GM21515 (cell line): ENCODE measurements at regions not wholly inside any gene's neighbourhood (a gene's known extent, or its start where the extent isn't known, plus 50 kb on each side); places are given as distances from the start of the nearest gene placed in this dataset.
A peak's percentile ranks its signal among the peaks of the same experiment; 100 is the strongest.
"Not testable (repeated sequence)": the region's sequence is repeated elsewhere in the genome, so short reads cannot be mapped to it uniquely, and the experiment has no call there.

Experiments used
- ATAC-seq: cut with Tn5 transposase; IDR thresholded peaks from one replicate; pipeline ENCODE4 v1.9.1; 2021; ENCODE audit not compliant: unreplicated experiment

GRCh38 chr7:55299273-55299967 is 65.7 kb upstream of the LANCL2 start:
- no peak for ATAC-seq

DNA sequence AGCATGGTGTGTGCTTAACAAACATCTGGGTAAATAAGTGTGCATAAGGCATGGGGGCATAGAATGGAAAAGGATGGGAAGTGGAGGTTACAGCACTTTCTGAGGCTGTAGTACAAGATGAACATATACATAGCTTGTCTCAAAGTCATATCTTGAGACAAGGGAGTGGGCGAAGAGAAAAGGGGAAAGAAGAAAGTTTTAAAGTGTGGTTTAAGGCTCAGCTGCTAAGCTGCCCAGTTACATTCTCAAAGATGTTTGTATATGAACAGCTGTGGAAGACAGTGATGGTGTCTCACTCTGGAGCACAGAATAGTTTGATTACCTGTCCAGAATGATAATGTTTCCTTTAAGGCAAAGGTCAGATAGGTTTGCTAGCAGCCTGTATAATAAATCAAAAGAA is 61.9 kb upstream of the LANCL2 start:
- no peak for ATAC-seq

DNA sequence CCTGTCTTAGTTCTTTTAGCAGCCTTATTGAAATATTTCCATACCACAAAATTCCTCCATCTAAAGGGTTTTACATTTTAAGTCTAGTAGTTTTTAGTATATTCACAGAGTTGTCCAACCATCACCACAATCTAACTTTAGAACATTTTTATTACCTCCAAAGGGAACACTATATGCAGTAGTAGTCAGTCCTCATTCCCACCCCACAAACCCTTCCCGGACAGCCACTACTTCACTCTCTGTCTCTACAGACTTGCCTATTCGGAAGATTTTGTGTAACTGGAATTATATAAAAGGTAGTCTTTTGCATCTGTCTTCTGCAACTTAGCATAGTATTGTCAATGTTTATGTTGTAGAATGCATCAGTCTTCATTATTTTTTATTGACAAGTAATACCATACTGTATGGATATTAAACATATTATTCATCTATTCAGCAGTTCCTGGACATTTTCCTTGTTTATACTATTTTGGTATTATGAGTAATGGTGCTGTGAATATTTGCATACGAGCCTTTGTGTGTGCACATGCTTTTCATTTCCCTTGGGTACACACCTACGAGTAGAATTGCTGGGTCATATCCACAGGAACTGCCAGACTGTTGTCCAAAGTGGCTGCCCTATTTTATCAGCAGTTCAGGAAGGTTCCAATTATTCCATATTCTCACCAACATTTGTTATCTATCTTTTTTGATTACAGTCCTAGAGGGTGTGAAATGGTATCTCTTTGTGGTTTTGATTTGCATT is 60.9 kb upstream of the LANCL2 start:
- ATAC-seq: no peak

GRCh38 chr7:55305135-55305534 is 60.0 kb upstream of the LANCL2 start:
- ATAC-seq: no peak

DNA sequence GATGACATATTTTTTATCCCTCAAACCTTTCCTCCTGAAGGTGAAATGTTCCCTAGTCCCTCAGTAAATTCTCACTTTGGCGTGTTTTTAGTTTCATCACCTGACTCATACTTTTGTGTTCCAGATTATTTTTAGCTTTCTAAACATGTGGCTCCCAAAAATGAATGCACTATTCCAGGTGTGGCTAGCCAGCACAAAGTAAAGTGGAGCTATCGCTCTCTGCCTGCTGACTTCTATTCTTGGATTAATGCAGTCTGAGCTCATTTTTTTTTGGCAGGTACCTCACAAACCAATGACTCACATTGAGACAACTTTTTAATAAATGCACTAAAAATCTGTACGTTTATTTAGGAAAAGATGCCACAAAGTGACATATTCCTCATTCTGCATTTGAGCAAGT is 58.8 kb upstream of the LANCL2 start:
- ATAC-seq: no peak

- no peak for ATAC-seq
Measured at GRCh38 chr7:55307123-55307916, 57.8 kb upstream of the LANCL2 start.

DNA sequence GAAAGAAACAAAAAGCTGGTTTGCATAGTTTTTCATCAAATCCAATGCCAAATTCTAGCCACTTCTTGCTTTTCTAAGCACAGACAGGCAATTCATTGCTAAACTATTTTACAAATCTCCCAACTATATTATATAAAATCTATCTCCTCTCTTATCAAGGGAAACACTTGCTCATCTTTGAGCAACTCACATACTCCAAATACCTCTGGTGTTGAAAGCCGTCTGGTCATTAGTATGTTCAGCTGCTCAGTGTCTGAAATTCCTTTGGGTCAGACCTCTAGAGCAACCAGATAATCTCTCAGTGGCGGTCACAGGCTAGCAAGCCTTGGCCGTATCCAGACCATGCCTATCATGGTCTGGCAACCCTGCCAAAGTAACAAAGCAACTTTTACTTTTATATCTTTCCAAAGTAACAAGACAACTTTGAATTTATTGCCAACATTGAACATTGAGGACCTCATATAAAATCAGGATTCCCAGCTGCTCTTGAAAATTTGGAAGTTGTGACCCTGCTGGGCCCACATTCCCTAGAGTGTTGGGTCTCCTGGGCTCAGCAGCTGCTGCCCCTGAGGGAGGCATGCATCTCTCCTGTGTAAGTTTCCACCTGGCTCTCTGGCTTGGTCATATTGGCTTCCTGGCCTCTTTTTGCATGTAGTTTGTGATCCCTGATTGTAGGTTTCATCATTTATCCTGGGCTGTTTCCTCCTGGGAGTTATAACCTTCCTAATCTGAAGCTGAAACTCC is 56.8 kb upstream of the LANCL2 start:
- peak; percentile 4 for ATAC-seq

GRCh38 chr7:55309040-55309991 is 55.8 kb upstream of the LANCL2 start:
- peak; percentile 78 for ATAC-seq

DNA sequence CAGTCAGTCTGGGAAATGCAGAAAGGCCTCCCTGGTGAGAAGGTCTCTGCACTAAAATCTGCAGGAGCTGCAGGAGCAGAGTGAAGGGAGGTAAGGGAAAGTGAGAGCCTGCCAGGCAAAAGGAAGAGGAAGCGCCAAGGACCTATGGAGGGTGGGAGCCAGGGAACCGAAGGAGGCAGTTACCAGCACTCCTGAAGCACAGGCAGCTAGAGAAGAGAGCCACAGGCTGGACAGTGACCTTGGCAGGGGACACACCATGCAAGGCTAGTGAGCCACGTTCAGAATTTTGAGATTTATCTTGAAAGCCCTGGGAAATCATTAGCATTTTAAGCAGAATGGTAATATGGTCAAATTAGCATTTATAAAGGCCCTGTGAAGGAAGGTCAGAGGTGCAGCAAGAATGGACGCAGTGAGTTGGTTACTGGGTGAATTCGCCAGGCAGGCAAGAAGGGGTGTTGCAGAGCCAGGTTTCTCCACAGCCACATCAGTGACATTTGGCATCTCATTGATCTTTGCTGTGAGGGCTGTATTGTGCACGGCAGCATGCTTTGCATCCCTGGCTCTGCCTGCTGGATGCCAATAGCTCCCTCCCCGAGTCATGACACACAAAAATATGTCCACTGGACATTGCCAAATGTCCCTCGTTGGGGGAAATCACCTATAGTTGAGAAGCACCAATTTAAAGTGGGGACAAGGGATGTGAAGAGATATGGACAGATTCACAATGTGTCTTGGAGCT is 54.7 kb upstream of the LANCL2 start:
- ATAC-seq: no peak

DNA sequence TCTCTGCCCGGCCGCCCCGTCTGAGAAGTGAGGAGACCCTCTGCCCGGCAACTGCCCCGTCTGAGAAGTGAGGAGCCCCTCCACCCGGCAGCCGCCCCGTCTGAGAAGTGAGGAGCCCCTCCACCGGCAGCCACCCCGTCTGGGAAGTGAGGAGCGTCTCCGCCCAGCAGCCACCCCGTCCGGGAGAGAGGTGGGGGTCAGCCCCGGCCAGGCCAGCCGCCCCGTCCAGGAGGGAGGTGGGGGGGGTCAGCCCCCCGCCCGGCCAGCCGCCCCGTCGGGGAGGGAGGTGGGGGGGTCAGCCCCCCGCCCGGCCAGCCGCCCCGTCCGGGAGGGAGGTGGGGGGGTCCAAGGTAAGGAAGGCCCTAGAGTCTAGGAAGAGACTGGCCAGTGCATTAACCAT is 53.2 kb upstream of the LANCL2 start:
- not testable (repeated sequence) for ATAC-seq

GRCh38 chr7:55313671-55314070 is 51.5 kb upstream of the LANCL2 start:
- not testable (repeated sequence) for ATAC-seq

DNA sequence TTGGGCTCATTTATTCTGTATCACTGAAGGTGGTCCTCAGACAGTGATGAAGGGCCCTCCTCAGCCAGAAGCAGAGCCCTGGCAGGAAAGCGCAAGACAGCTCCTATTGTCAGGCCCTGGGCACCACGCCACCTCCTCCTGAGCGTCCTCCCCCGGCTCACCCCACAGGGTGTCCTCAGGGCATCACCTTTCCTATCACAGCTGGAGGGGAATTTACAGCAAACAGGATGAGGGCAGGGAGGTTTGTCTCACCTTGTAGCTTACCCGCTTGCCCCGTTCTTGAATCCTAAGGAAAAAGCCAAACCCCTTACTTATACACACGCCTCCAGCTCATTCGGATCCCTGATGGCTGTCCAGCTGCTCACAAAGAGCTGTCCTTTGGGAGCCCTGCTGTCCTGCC is 50.2 kb upstream of the LANCL2 start:
- no peak for ATAC-seq
